Mesodermal cell (in vitro differentiated cells): ENCODE measurements at regions not wholly inside any gene's neighbourhood (a gene's known extent, or its start where the extent isn't known, plus 50 kb on each side); places are given as distances from the start of the nearest gene placed in this dataset.

Experiments
- H3K27ac ChIP-seq: 2 replicates; pipeline ENCODE4 v1.7.0; 2013; ENCODE audit warnings: mild to moderate bottlenecking, low read depth, low read length, moderate library complexity; ENCODE audit not compliant: severe bottlenecking
- H3K36me3 ChIP-seq: 2 replicates; pipeline ENCODE4 v1.7.1; 2013; ENCODE audit warnings: mild to moderate bottlenecking, low read length, moderate library complexity; ENCODE audit not compliant: control insufficient read depth, insufficient read depth
- H3K4me1 ChIP-seq: one replicate; pipeline ENCODE4 v1.7.1; 2013; ENCODE audit warnings: mild to moderate bottlenecking, low read length; ENCODE audit not compliant: insufficient read depth, control insufficient read depth, poor library complexity, severe bottlenecking
- H3K4me3 ChIP-seq: 2 replicates; pipeline ENCODE4 v1.7.0; 2013; ENCODE audit warnings: low read length, control low read depth, mild to moderate bottlenecking; ENCODE audit not compliant: insufficient read depth, poor library complexity, severe bottlenecking; ENCODE audit errors: extremely low read depth
- H3K9me3 ChIP-seq: 2 replicates; pipeline ENCODE4 v1.7.1; 2013; ENCODE audit warnings: mild to moderate bottlenecking, low read length, moderate library complexity; ENCODE audit not compliant: control insufficient read depth
- WGBS, 2 experiments: methylation state at CpG; one replicate each; pipeline ENCODE4 v1.1.5; 2013; ENCODE audit warnings: missing lambda C conversion rate in 2 of 2; ENCODE audit not compliant: insufficient coverage in 2 of 2; 5-methylcytosine and 5-hydroxymethylcytosine counted together

DNA sequence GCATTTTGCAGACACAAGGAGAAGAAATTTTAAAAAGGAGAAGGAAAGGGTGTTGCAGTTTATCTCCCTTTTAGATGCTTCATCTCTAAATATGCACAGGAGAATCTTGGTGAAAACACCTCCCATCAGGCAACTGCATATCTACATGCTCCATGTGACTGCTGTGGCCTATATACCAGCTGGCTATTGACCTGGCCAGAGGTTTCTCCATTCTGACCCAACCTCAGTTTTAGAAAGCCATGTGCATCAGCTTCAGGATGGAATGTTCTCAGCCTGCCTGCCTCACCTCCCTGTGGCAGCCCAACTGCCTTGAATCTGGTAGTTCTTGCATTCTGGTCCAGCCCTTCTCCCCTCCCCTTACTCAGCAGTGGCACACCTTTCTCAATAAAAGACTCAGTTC lies 1958.8 kb upstream of the CELF4 start:
- Histone ChIP-seq H3K9me3 (no peaks in the 10 kb centered on the region), H3K4me3 (no peak overlapping the region), H3K36me3 (no peaks in the 10 kb centered on the region), H3K4me1 (no peaks in the 10 kb centered on the region), H3K27ac (no peak overlapping the region)

DNA sequence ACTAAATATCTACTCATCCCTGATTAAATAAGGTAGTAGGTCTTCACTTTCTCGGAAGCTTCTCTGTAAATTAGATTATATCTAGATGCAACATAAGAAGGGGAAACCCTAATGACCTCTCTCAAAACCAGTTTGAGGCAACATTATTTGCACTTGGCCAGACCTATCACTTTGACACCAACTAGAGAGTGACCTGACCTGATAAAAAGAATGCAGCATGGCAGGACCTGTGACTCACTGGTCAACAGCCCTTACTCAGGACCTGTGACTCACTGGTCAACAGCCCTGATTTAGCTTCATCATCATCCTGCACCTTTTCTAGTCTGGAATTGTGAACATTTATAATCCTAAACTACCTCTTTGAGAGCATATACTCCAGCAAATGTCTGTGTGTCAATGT lies 1957.7 kb upstream of the CELF4 start:
- Histone ChIP-seq H3K36me3 (no peaks in the 10 kb centered on the region), H3K9me3 (no peaks in the 10 kb centered on the region), H3K4me1 (no peaks in the 10 kb centered on the region), H3K4me3 (no peak overlapping the region), H3K27ac (no peak overlapping the region)
- WGBS, 2 experiments, result no CpG with 5 or more reads among the region's 1 CpG

DNA sequence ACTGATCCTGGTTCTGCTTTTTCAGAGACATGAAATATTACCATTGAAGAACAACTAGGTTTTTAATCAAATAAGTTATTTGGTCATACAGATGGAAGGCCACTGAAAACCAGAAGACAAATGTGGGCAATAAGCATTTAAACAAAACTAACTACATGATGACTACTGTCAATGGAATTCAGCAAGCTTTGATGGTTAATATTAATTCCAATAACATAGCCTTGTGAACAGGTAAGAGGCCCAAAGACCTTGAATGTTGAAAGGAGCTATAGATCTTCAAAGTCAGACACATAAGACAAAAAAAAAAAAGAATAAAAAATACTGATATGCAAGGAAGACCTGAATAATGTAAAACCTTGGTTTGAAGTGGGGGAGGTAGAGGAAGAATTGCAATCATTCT lies 1955.6 kb upstream of the CELF4 start:
- Histone ChIP-seq H3K4me3 (no peak overlapping the region), H3K36me3 (no peaks in the 10 kb centered on the region), H3K9me3 (no peaks in the 10 kb centered on the region), H3K4me1 (no peaks in the 10 kb centered on the region), H3K27ac (no peak overlapping the region)

DNA sequence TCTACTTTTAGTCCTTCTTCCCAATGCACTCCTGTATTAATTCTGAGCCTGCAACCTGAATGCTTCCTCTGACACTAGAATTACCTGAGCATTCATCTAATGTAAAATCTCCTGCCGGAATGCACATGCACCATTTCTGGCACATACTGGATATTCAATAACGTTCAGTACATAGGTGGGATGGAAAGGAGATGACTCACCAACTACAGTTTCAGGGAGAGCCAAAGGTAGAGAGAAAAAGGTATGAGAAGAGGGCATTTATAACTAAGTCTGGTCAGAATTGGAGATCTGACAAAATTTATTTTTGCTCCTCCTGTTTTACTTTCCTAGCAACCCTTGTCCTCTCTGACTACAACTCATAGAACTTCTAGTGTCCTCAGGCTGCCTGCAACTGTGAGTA lies 1954.1 kb upstream of the CELF4 start:
- Histone ChIP-seq H3K9me3 (no peaks in the 10 kb centered on the region), H3K36me3 (no peaks in the 10 kb centered on the region), H3K4me3 (no peak overlapping the region), H3K4me1 (no peaks in the 10 kb centered on the region), H3K27ac (no peak overlapping the region)
- 71% methylated on average over 1 of the region's 2 CpGs; no CpG with 5 or more reads in 1 of the 2 experiments for WGBS, 2 experiments

GRCh38 chr18:39515299-39515698 lies 1949.7 kb upstream of the CELF4 start:
- H3K4me3 ChIP-seq, result no peak overlapping the region
- no peaks in the 10 kb centered on the region for H3K36me3 ChIP-seq
- H3K27ac ChIP-seq, result no peak overlapping the region
- H3K4me1 ChIP-seq, result no peaks in the 10 kb centered on the region
- no peaks in the 10 kb centered on the region for H3K9me3 ChIP-seq
- WGBS, 2 experiments, result 100% methylated on average over 1 of the region's 3 CpGs; no CpG with 5 or more reads in 1 of the 2 experiments

GRCh38 chr18:39513186-39513585 lies 1947.6 kb upstream of the CELF4 start:
- H3K9me3 ChIP-seq, result no peaks in the 10 kb centered on the region
- H3K27ac ChIP-seq, result no peak overlapping the region
- H3K4me3 ChIP-seq, result no peak overlapping the region
- H3K36me3 ChIP-seq, result no peaks in the 10 kb centered on the region
- 86 to 90% methylated on average over 3 of the region's 3 CpGs for WGBS, 2 experiments
- H3K4me1 ChIP-seq, result no peaks in the 10 kb centered on the region

GRCh38 chr18:39506581-39507330 lies 1941.2 kb upstream of the CELF4 start:
- 86 to 89% methylated on average over 1 to 2 of the region's 5 CpGs for WGBS, 2 experiments

DNA sequence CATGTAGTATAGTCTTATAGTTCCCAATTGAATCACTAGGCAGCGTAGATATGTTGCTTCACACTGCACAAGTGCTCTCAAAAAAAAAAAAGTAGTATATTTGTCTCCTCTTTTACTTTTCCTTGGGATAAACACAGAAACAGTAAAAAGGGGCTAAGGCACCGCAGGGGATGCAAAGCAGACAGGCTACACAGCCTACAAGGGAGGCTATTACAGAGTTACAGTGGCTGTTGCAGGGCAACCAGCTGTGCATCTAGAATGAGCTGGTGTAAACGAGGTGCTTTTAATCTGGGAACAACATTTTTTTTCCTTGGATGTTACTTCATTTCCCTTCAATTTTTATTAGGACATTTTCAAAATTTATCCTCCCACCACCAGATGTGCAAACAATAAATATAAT lies 1934.7 kb upstream of the CELF4 start:
- Histone ChIP-seq H3K36me3 (no peaks in the 10 kb centered on the region), H3K9me3 (no peaks in the 10 kb centered on the region), H3K27ac (no peak overlapping the region), H3K4me1 (no peaks in the 10 kb centered on the region), H3K4me3 (no peak overlapping the region)
- 71% methylated on average over 1 of the region's 3 CpGs; no CpG with 5 or more reads in 1 of the 2 experiments for WGBS, 2 experiments

More at GRCh38 chr18:39506581-39507330, 1941.2 kb upstream of the CELF4 start:
- H3K27ac ChIP-seq, result no peak overlapping the region
- no peak overlapping the region for H3K4me3 ChIP-seq
- no peaks in the 10 kb centered on the region for H3K36me3 ChIP-seq
- no peaks in the 10 kb centered on the region for H3K4me1 ChIP-seq
- no peaks in the 10 kb centered on the region for H3K9me3 ChIP-seq

- Histone ChIP-seq H3K27ac (no peak overlapping the region), H3K36me3 (no peaks in the 10 kb centered on the region), H3K9me3 (no peaks in the 10 kb centered on the region), H3K4me1 (no peaks in the 10 kb centered on the region), H3K4me3 (no peak overlapping the region)
Observed at GRCh38 chr18:39497821-39498220, 1932.2 kb upstream of the CELF4 start.

GRCh38 chr18:39496986-39497385 lies 1931.4 kb upstream of the CELF4 start:
- Histone ChIP-seq H3K9me3 (no peaks in the 10 kb centered on the region), H3K27ac (no peak overlapping the region), H3K4me3 (no peak overlapping the region), H3K36me3 (no peaks in the 10 kb centered on the region), H3K4me1 (no peaks in the 10 kb centered on the region)
- 88 to 90% methylated on average over 1 to 2 of the region's 4 CpGs for WGBS, 2 experiments

- no peak overlapping the region for H3K27ac ChIP-seq
- H3K4me1 ChIP-seq, result no peaks in the 10 kb centered on the region
- no peak overlapping the region for H3K4me3 ChIP-seq
- H3K36me3 ChIP-seq, result no peaks in the 10 kb centered on the region
- no peaks in the 10 kb centered on the region for H3K9me3 ChIP-seq
- WGBS, 2 experiments, result 71 to 100% methylated on average over 1 to 2 of the region's 3 CpGs
Observed at GRCh38 chr18:39494211-39494896, 1928.8 kb upstream of the CELF4 start.
